Transverse colon (tissue), 4 donors: ENCODE measurements at regions not wholly inside any gene's neighbourhood (a gene's known extent, or its start where the extent isn't known, plus 50 kb on each side); places are given as distances from the start of the nearest gene placed in this dataset.

Experiments
- DNase-seq: peaks from one replicate; pipeline ENCODE4 v3.0.0-alpha.2; 2019
- H3K27ac ChIP-seq, 4 donors: fragments of 200-600 bp; sonication (generic); 2 replicates each; pipeline ENCODE4 v1.5.1; 2016 to 2018; ENCODE audit warnings: inconsistent platforms in 4 of 4
- H3K27me3 ChIP-seq: fragments of 200-600 bp; sonication (generic); 2 replicates; pipeline ENCODE4 v1.5.1; 2017; ENCODE audit warnings: inconsistent platforms
- H3K36me3 ChIP-seq, 4 donors: fragments of 200-600 bp; sonication (generic); 2 replicates each; pipeline ENCODE4 v1.5.1; 2017 to 2019; ENCODE audit warnings: inconsistent platforms in 4 of 4
- H3K4me1 ChIP-seq, 4 donors: fragments of 200-600 bp; sonication (generic); 2 replicates each; pipeline ENCODE4 v1.5.1; 2017 to 2020; ENCODE audit warnings: inconsistent platforms in 4 of 4
- H3K4me3 ChIP-seq, 4 donors: fragments of 200-600 bp; sonication (generic); 1 replicate in 1 of 4; 2 replicates in 3 of 4; pipeline versions ENCODE4 v1.5.1 to v1.6.1; 2017 to 2019; ENCODE audit warnings: inconsistent platforms in 4 of 4
- H3K9me3 ChIP-seq, 2 donors: fragments of 200-600 bp; sonication (generic); 2 replicates each; pipeline ENCODE4 v1.5.1; 2017 to 2019; ENCODE audit warnings: inconsistent platforms in 2 of 2
- EP300 ChIP-seq: sonication (generic); formaldehyde crosslinking; IDR thresholded peaks from one replicate; pipeline ENCODE4 v1.6.1; 2017; ENCODE audit warnings: antibody characterized with exemption, low read depth
- POLR2A ChIP-seq: fragments of 450-650 bp; IDR thresholded peaks from one replicate; pipeline ENCODE4 v1.6.1; 2016; ENCODE audit warnings: antibody characterized with exemption, mild to moderate bottlenecking, moderate library complexity
- POLR2AphosphoS5 ChIP-seq, 3 donors: sonication (generic); formaldehyde crosslinking; IDR thresholded peaks; one replicate each; pipeline ENCODE4 v1.6.1; 2016; ENCODE audit warnings: antibody characterized with exemption in 3 of 3
- WGBS, 2 donors: methylation state at CpG; one replicate each; pipeline ENCODE4 v1.1.5; 2018; ENCODE audit warnings: low coverage in 1 of 2; 5-methylcytosine and 5-hydroxymethylcytosine counted together
- in situ Hi-C, 4 donors: fragments of 200-750 bp; cut with MboI; loops; one replicate each; pipeline versions ENCODE4 v1.15.0 to v1.15.1; 2017; ENCODE audit warnings: low sequenced_read_pairs in 3 of 4, low pct_ligation_motif_present in 1 of 4, low pct_unique_long_range_greater_than_20kb in 1 of 4
- intact Hi-C: fragments of 100-400 bp; cut with DNase I; formaldehyde crosslinking; loops from one replicate; pipeline ENCODE4 v1.15.1; 2023; ENCODE audit warnings: low total_unique reads
- TF ChIP-seq, protein P1 (sequence below), 5 experiments: fragments of 200-600 bp in 3 of 5; fragments of 450-650 bp in 2 of 5; sonication (generic) in 3 of 5; IDR thresholded peaks; 1 replicate in 2 of 5; 2 replicates in 3 of 5; pipeline ENCODE4 v1.5.1; 2016 to 2017; ENCODE audit warnings: antibody characterized with exemption in 5 of 5, inconsistent platforms in 3 of 5, mild to moderate bottlenecking in 2 of 5, moderate library complexity in 1 of 5

DNA sequence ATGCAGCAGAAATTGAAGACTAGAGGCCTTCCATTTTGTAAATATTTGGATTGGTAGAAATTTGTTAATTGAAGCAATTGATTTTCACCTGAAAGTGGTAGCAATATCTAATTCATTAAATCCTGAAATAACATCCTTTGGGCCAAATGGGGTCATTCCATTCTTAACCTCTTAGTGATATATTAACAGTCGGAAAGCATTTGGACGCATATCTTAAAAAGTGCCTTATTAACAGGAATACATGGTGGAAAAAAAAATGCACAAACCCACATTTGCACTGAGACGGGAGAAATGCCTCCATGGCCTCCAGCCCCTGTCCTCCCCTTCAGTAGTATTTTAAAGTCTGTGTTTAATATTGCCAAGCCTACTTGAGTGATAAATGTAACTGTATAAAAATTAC is 205.5 kb downstream of the TFAP2B start:
- intact Hi-C loops (no loop called here), in situ Hi-C loops (no loop called here)
- Histone ChIP-seq H3K36me3 (no peaks in the 10 kb centered on the region), H3K27me3 (no peaks in the 10 kb centered on the region), H3K27ac (no peak overlapping the region), H3K4me3 (no peak overlapping the region), H3K4me1 (no peaks in the 10 kb centered on the region), H3K9me3 (no peaks in the 10 kb centered on the region)
- TF ChIP-seq POLR2A, result no peak
- TF ChIP-seq POLR2AphosphoS5 (IDR thresholded peaks at IDR 0.05), result no peak
- TF ChIP-seq EP300, result no peak
- TF ChIP-seq, protein P1, sequence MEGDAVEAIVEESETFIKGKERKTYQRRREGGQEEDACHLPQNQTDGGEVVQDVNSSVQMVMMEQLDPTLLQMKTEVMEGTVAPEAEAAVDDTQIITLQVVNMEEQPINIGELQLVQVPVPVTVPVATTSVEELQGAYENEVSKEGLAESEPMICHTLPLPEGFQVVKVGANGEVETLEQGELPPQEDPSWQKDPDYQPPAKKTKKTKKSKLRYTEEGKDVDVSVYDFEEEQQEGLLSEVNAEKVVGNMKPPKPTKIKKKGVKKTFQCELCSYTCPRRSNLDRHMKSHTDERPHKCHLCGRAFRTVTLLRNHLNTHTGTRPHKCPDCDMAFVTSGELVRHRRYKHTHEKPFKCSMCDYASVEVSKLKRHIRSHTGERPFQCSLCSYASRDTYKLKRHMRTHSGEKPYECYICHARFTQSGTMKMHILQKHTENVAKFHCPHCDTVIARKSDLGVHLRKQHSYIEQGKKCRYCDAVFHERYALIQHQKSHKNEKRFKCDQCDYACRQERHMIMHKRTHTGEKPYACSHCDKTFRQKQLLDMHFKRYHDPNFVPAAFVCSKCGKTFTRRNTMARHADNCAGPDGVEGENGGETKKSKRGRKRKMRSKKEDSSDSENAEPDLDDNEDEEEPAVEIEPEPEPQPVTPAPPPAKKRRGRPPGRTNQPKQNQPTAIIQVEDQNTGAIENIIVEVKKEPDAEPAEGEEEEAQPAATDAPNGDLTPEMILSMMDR (IDR thresholded peaks at IDR 0.05), result no peak
- WGBS, 2 donors, result 89 to 93% methylated on average over 3 of the region's 3 CpGs
- no peak for DNase-seq

DNA sequence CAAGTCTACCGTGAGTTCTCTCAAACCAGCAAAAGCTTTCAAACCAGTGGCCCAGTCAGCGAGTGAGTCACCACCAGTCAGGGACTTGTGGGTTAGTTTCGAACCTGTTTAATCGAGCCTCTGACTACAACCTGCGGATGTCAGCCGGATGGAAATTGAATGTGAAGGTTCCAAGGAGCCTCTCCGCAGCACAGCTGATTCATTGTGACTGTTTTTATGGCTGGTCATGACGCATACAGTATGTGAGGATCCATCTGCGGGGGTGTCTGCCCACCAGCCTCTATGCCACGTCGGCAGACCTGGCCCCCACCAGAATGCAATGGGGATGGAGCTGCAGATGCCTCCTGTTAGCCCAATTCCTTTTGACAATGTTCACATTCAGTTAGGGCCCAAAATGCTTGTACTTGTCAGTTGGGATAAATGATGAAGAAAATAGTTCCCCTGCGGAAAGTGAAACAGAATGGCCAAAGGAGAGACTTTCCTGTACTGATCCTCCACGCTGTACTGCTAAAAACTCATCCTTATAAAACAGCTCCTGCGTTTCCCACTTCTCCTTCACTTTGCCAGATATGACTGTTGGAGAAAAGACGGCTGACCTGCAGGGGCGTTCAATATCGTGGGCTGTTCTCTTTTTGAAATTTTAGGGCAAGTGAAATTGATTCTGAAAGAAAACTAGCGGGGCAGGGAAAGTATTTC is 206.6 kb downstream of the TFAP2B start:
- intact Hi-C loops (no loop called here), in situ Hi-C loops (no loop called here)
- H3K9me3 ChIP-seq, result no peaks in the 10 kb centered on the region
- no peaks in the 10 kb centered on the region for H3K27me3 ChIP-seq
- H3K4me1 ChIP-seq, result no peaks in the 10 kb centered on the region
- no peak overlapping the region for H3K4me3 ChIP-seq
- no peak for TF ChIP-seq EP300
- no peak for TF ChIP-seq POLR2A
- TF ChIP-seq POLR2AphosphoS5 (IDR thresholded peaks at IDR 0.05), result no peak
- TF ChIP-seq, protein P1 (IDR thresholded peaks at IDR 0.05), result no peak
- no peaks in the 10 kb centered on the region for H3K36me3 ChIP-seq
- no peak for DNase-seq
- H3K27ac ChIP-seq, result no peak overlapping the region
- 80 to 84% methylated on average over 5 to 18 of the region's 18 CpGs for WGBS, 2 donors

DNA sequence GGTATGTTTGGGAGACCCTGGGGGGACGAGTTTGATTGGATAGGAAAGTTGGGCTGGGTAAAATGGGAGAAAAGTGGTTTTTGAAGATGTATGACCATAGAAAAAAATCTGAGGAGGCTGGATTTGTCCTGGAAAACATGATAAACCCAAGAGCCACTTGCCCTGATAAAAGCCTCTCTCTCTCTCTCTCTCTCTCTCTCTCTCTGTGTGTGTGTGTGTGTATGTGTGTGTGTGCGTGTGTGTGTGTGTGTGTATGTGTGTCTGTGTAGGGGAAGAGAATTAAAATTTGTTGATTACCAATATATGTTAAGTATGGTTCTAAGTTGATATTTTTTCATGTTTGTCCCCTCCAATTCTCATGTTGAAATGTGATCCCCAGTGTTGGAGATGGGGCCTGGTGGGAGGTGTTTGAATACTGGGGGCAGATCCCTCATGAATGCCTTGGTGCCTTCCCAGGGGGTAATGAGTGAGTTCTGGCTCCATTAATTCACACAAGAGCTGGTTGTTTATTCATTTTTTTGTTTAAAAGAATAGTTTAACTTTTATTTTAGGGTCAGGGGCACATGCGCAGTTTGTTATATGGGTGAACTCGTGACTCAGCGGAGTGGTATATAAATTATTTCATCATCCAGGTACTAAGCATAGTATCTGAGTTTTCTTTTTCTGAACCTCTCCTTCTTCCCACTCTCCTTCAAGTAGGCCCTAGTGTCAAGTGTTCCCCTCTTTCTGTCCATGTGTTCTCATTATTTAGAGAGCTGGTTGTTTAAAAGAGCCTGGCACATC is 208.8 kb downstream of the TFAP2B start:
- H3K36me3 ChIP-seq, result no peaks in the 10 kb centered on the region
- 69 to 72% methylated on average over 4 to 5 of the region's 5 CpGs for WGBS, 2 donors
- no peak overlapping the region for H3K4me3 ChIP-seq
- no peaks in the 10 kb centered on the region for H3K9me3 ChIP-seq
- TF ChIP-seq EP300 (no peak), POLR2AphosphoS5 (IDR thresholded peaks at IDR 0.05) (no peak), POLR2A (no peak)
- TF ChIP-seq, protein P1 (IDR thresholded peaks at IDR 0.05), result no peak
- in situ Hi-C loops, result no loop called here
- no peak for DNase-seq
- no peak overlapping the region for H3K27ac ChIP-seq
- H3K4me1 ChIP-seq, result no peaks in the 10 kb centered on the region
- intact Hi-C loops, result no loop called here
- H3K27me3 ChIP-seq, result no peaks in the 10 kb centered on the region

DNA sequence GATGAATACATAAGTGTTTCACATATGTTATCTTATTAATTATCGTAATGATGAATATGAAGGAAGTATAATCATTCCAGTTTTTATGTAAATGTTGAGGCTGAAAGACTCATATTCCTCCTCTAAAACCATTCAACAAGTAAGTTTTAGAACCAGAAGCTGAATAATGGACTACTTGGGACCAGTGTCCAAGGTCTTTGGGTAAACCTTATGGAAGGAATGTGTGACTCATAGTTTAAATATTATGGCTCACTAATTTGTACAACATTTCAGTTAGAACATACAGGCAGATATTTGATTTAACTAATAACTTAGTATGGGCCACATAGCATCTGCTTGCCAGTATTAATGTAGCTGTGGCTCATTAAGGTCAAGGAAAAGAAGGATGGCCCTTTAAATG is 209.6 kb downstream of the TFAP2B start:
- Histone ChIP-seq H3K4me1 (no peaks in the 10 kb centered on the region), H3K4me3 (no peak overlapping the region), H3K27ac (no peak overlapping the region), H3K36me3 (no peaks in the 10 kb centered on the region), H3K27me3 (no peaks in the 10 kb centered on the region), H3K9me3 (no peaks in the 10 kb centered on the region)
- TF ChIP-seq EP300, result no peak
- no peak for TF ChIP-seq POLR2AphosphoS5 (IDR thresholded peaks at IDR 0.05)
- TF ChIP-seq, protein P1 (IDR thresholded peaks at IDR 0.05), result no peak
- TF ChIP-seq POLR2A, result no peak
- WGBS, 2 donors, result 0 to 40% methylated on average over 1 of the region's 1 CpG
- in situ Hi-C loops, result no loop called here
- DNase-seq, result no peak
- intact Hi-C loops, result no loop called here
